Keratinocyte (primary cell): ENCODE measurements at regions not wholly inside any gene's neighbourhood (a gene's known extent, or its start where the extent isn't known, plus 50 kb on each side); places are given as distances from the start of the nearest gene placed in this dataset.

Experiments
- DNase-seq: peaks from one replicate; pipeline ENCODE4 v3.0.0-alpha.2; 2011; ENCODE audit warnings: low read depth, missing footprints, low spot score
- FAIRE-seq: peaks from 2 replicates; lab custom pipeline; 2011; peaks lifted over from hg19 to GRCh38; lab: Jason Lieb, UNC
- H2AFZ ChIP-seq: 2 replicates; pipeline ENCODE4 v1.6.0; 2012; ENCODE audit warnings: low read length, control low read depth, inconsistent platforms; ENCODE audit not compliant: control insufficient read depth
- H3K27ac ChIP-seq: 2 replicates; pipeline ENCODE4 v1.5.1; 2011; ENCODE audit warnings: low read length; ENCODE audit not compliant: control insufficient read depth, insufficient read depth
- H3K27me3 ChIP-seq: 3 replicates; pipeline ENCODE4 v1.6.0; 2011; ENCODE audit warnings: low read length; ENCODE audit not compliant: control insufficient read depth, insufficient read depth; ENCODE audit errors: extremely low read depth
- H3K36me3 ChIP-seq, 2 experiments: 2 replicates in 1 of 2; 3 replicates in 1 of 2; pipeline ENCODE4 v1.5.1; 2011; ENCODE audit warnings: low read length in 2 of 2, mild to moderate bottlenecking in 1 of 2; ENCODE audit not compliant: control insufficient read depth in 2 of 2, insufficient read depth in 2 of 2; ENCODE audit errors: extremely low read depth in 1 of 2
- H3K4me1 ChIP-seq: 3 replicates; pipeline ENCODE4 v1.5.1; 2011; ENCODE audit warnings: low read length; ENCODE audit not compliant: control insufficient read depth, insufficient read depth; ENCODE audit errors: extremely low read depth
- H3K4me2 ChIP-seq: 3 replicates; pipeline ENCODE4 v1.6.0; 2011; ENCODE audit warnings: low read depth, low read length; ENCODE audit not compliant: control insufficient read depth, insufficient read depth; ENCODE audit errors: extremely low read depth
- H3K4me3 ChIP-seq, 3 experiments: fragments of 200-600 bp in 1 of 3; sonication (generic) in 1 of 3; 2 replicates in 2 of 3; 3 replicates in 1 of 3; pipeline ENCODE4 v1.5.1; 2011 to 2016; ENCODE audit warnings: low read length in 3 of 3, mild to moderate bottlenecking in 3 of 3, control low read depth in 2 of 3, inconsistent platforms in 1 of 3, low read depth in 1 of 3, mixed read lengths in 1 of 3, mixed run types in 1 of 3, moderate library complexity in 1 of 3; ENCODE audit not compliant: control insufficient read depth in 2 of 3, insufficient read depth in 2 of 3; ENCODE audit errors: extremely low read depth in 1 of 3
- H3K79me2 ChIP-seq: 2 replicates; pipeline ENCODE4 v1.6.0; 2012; ENCODE audit warnings: low read length; ENCODE audit not compliant: control insufficient read depth, insufficient read depth
- H3K9ac ChIP-seq: 3 replicates; pipeline ENCODE4 v1.6.0; 2011; ENCODE audit warnings: low read length; ENCODE audit not compliant: control insufficient read depth, insufficient read depth; ENCODE audit errors: extremely low read depth
- H3K9me1 ChIP-seq: 3 replicates; pipeline ENCODE4 v1.6.0; 2011; ENCODE audit warnings: low read length; ENCODE audit not compliant: control insufficient read depth, insufficient read depth; ENCODE audit errors: extremely low read depth
- H3K9me3 ChIP-seq: 2 replicates; pipeline ENCODE4 v1.5.1; 2012; ENCODE audit warnings: low read depth, low read length; ENCODE audit not compliant: control insufficient read depth
- H4K20me1 ChIP-seq: 3 replicates; pipeline ENCODE4 v1.6.0; 2011; ENCODE audit warnings: low read length; ENCODE audit not compliant: control insufficient read depth, insufficient read depth; ENCODE audit errors: extremely low read depth
- CTCF ChIP-seq, 3 experiments: IDR thresholded peaks in 1 of 3; conservative IDR thresholded peaks in 1 of 3; optimal IDR thresholded peaks in 1 of 3; 2 replicates in 2 of 3; 3 replicates in 1 of 3; pipeline versions ENCODE3 to v1.5.1; 2011; ENCODE audit warnings: low read length in 3 of 3, mild to moderate bottlenecking in 3 of 3, moderate library complexity in 2 of 3, control low read depth in 1 of 3, inconsistent platforms in 1 of 3; ENCODE audit not compliant: insufficient read depth in 2 of 3; ENCODE audit errors: extremely low read depth in 1 of 3
- EZH2 ChIP-seq: IDR thresholded peaks from one replicate; pipeline ENCODE4 v1.6.1; 2012; ENCODE audit warnings: inconsistent platforms, mild to moderate bottlenecking, low read length, moderate library complexity
- dilution Hi-C: fragments of 300-500 bp; cut with MboI; formaldehyde crosslinking; loops from one replicate; pipeline ENCODE4 v1.7.0; 2020; ENCODE audit warnings: low sequenced_read_pairs; ENCODE audit not compliant: extremely low pct_ligation_motif_present

- H3K27ac ChIP-seq, result no peak overlapping the region
- no peak overlapping the region for H3K9ac ChIP-seq
- H3K4me2 ChIP-seq, result no peak overlapping the region
- no peaks in the 10 kb centered on the region for H3K36me3 ChIP-seq
- no peaks in the 10 kb centered on the region for H3K9me3 ChIP-seq
- dilution Hi-C loops, result no loop called here
- H3K4me1 ChIP-seq, result no peaks in the 10 kb centered on the region
- DNase-seq (no peak), FAIRE-seq (no peak)
- no peaks in the 10 kb centered on the region for H3K27me3 ChIP-seq
- no peaks in the 10 kb centered on the region for H3K9me1 ChIP-seq
- no peak overlapping the region for H3K4me3 ChIP-seq
- H3K79me2 ChIP-seq, result no peaks in the 10 kb centered on the region
- H4K20me1 ChIP-seq, result no peaks in the 10 kb centered on the region
- TF ChIP-seq CTCF (optimal IDR thresholded peaks at IDR 0.05 in 1 of 3, IDR thresholded peaks at IDR 0.05 in 1 of 3, conservative IDR thresholded peaks at IDR 0.05 in 1 of 3; ENCODE audit: extremely low read depth in 1 of 3, insufficient read depth in 2 of 3, low read length in 3 of 3) (no peak), EZH2 (no peak)
- no peak overlapping the region for H2AFZ ChIP-seq
Observed at GRCh38 chr12:19994968-19995367, 373.4 kb upstream of the PDE3A start.

GRCh38 chr12:19997656-19998400 lies 370.5 kb upstream of the PDE3A start:
- no peaks in the 10 kb centered on the region for H3K36me3 ChIP-seq
- TF ChIP-seq EZH2 (no peak), CTCF (optimal IDR thresholded peaks at IDR 0.05 in 1 of 3, IDR thresholded peaks at IDR 0.05 in 1 of 3, conservative IDR thresholded peaks at IDR 0.05 in 1 of 3; ENCODE audit: extremely low read depth in 1 of 3, insufficient read depth in 2 of 3, low read length in 3 of 3) (no peak)
- no peaks in the 10 kb centered on the region for H4K20me1 ChIP-seq
- no peak overlapping the region for H3K9ac ChIP-seq
- no peak overlapping the region for H3K4me3 ChIP-seq
- DNase-seq (no peak), FAIRE-seq (no peak)
- H3K9me3 ChIP-seq, result no peaks in the 10 kb centered on the region
- H3K27ac ChIP-seq, result no peak overlapping the region
- no peaks in the 10 kb centered on the region for H3K27me3 ChIP-seq
- dilution Hi-C loops, result no loop called here
- H3K4me2 ChIP-seq, result no peak overlapping the region
- no peaks in the 10 kb centered on the region for H3K9me1 ChIP-seq
- H3K4me1 ChIP-seq, result no peaks in the 10 kb centered on the region
- H3K79me2 ChIP-seq, result no peaks in the 10 kb centered on the region
- no peak overlapping the region for H2AFZ ChIP-seq
